GM12872 (cell line): ENCODE measurements at regions not wholly inside any gene's neighbourhood (a gene's known extent, or its start where the extent isn't known, plus 50 kb on each side); places are given as distances from the start of the nearest gene placed in this dataset.

Source experiments
- CTCF ChIP-seq: IDR thresholded peaks from 3 replicates; pipeline ENCODE4 v1.5.1; 2011; ENCODE audit warnings: low read depth, mild to moderate bottlenecking, low read length, moderate library complexity; ENCODE audit not compliant: insufficient read depth

- no peak for TF ChIP-seq CTCF
Measured at GRCh38 chr12:46936042-46936441, 110.2 kb upstream of the SLC38A4 start.

DNA sequence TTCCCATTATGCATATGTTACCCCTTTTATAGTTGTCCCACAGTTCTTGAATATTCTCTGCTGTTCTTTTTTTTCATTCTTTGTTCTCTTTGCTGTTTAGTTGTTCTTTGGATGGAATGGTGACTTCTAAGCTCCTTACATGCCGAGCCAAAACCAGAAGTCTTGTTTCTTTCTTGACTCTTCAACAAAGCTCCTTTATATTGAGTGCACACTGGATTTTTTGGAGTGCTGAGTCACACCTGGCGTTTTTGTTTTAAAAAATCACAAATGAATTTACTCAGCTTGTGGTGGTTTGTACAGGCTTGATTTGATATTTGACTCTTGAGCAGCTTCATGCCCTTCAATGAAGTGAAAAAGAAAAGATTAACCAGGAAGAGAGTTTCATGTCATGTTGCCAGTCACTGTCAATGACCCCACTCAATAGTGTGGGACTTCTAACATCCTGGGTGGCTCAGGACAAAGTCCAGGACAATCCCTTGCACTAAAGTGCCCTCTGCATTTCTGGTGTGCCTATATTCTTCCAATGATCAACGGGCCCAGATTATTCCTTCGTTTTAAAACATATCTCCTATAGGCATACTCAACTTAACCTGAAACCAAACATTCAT lies 112.4 kb upstream of the SLC38A4 start:
- TF ChIP-seq CTCF, result no peak

GRCh38 chr12:46941981-46942380 lies 116.2 kb upstream of the SLC38A4 start:
- no peak for TF ChIP-seq CTCF

DNA sequence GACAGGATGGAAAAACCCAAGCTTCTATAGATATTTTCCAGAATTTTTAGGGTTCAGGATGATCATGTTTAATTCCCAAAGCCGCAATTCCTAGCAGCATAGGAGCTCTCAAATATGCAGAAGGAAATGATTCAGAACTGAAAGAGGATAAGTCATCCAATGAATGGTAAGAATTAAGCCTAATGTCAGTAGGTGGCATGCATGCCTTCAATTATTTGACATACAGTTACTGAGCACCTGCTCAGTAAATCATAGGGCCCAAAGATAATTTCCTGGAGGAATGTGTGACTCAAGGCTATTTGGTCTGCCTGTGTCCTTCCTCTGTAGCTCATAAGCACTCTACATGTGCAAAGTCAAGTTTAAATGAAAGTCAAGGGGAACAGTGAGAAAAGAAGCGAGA lies 116.8 kb upstream of the SLC38A4 start:
- no peak for TF ChIP-seq CTCF

- no peak for TF ChIP-seq CTCF
Measured at GRCh38 chr12:46944088-46944487, 118.3 kb upstream of the SLC38A4 start.

DNA sequence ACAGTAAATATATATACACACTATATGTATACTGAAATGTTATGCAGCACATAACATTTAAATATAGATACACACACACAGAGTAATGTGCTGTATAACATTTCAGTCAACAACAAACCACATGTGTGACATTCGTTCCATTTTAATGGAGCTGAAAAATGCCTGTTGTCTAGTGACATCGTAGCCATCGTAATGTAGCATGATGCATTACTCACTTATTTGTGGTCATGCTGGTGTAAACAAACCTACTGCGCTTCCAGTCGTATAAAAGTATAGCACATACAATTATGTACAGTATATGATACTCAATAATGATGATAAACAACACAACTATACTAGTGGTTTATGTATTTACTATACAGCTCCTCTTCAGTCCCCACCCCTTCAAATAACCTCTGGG lies 119.0 kb upstream of the SLC38A4 start:
- TF ChIP-seq CTCF, result no peak

DNA sequence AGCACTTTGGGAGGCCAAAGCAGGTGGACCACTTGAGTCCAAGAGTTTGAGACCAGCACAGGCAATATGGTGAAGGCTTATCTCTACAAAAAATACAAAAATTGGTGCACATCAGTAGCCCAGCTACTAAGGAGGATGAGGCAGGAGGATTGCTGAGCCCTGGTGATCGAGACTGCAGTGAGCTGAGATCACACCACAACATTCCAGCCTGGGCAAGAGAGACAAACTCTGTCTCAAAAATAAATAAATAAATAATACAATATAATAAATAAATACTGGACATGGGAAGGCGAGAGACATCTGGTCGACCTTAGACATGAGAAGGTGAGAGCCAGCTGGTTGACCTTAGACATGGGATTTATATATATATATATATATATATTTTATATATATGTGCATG lies 119.8 kb upstream of the SLC38A4 start:
- no peak for TF ChIP-seq CTCF
